Parathyroid adenoma (tissue), 2 donors: ENCODE measurements at regions not wholly inside any gene's neighbourhood (a gene's known extent, or its start where the extent isn't known, plus 50 kb on each side); places are given as distances from the start of the nearest gene placed in this dataset.
"Not testable (repeated sequence)": the region's sequence is repeated elsewhere in the genome, so short reads cannot be mapped to it uniquely, and the experiment has no call there.

Source experiments
- H2AFZ ChIP-seq: fragments of 300-600 bp; sonication (generic); one replicate; pipeline ENCODE4 v1.7.0; 2017; ENCODE audit warnings: antibody characterized with exemption, mild to moderate bottlenecking
- H3K27ac ChIP-seq: fragments of 300-600 bp; sonication (generic); one replicate; pipeline ENCODE4 v1.7.0; 2017
- H3K27me3 ChIP-seq: fragments of 300-600 bp; sonication (generic); one replicate; pipeline ENCODE4 v1.7.0; 2017; ENCODE audit warnings: low read length; ENCODE audit not compliant: control insufficient read depth, insufficient read depth
- H3K36me3 ChIP-seq: fragments of 300-600 bp; sonication (generic); one replicate; pipeline ENCODE4 v1.7.0; 2017; ENCODE audit warnings: low read length; ENCODE audit not compliant: control insufficient read depth, insufficient read depth
- H3K4me1 ChIP-seq: fragments of 300-600 bp; sonication (generic); one replicate; pipeline ENCODE4 v1.7.0; 2017; ENCODE audit warnings: control low read depth
- H3K4me2 ChIP-seq: fragments of 300-600 bp; sonication (generic); one replicate; pipeline ENCODE4 v1.7.0; 2017; ENCODE audit warnings: low read length
- H3K4me3 ChIP-seq: fragments of 300-600 bp; sonication (generic); one replicate; pipeline ENCODE4 v1.7.0; 2017; ENCODE audit warnings: low read depth, low read length
- H3K79me2 ChIP-seq: fragments of 300-600 bp; sonication (generic); one replicate; pipeline ENCODE4 v1.7.0; 2017; ENCODE audit warnings: control low read depth
- H3K9ac ChIP-seq: fragments of 300-600 bp; sonication (generic); one replicate; pipeline ENCODE4 v1.7.0; 2017; ENCODE audit warnings: mild to moderate bottlenecking
- H3K9me3 ChIP-seq: fragments of 300-600 bp; sonication (generic); one replicate; pipeline ENCODE4 v1.7.0; 2017; ENCODE audit warnings: low read length; ENCODE audit not compliant: control insufficient read depth
- TF ChIP-seq, protein P1 (sequence below): fragments of 300-600 bp; sonication (generic); IDR thresholded peaks from one replicate; pipeline ENCODE4 v1.7.0; 2017; ENCODE audit warnings: antibody characterized with exemption, mild to moderate bottlenecking
- donor health status: primary hyperparathyroidism.

DNA sequence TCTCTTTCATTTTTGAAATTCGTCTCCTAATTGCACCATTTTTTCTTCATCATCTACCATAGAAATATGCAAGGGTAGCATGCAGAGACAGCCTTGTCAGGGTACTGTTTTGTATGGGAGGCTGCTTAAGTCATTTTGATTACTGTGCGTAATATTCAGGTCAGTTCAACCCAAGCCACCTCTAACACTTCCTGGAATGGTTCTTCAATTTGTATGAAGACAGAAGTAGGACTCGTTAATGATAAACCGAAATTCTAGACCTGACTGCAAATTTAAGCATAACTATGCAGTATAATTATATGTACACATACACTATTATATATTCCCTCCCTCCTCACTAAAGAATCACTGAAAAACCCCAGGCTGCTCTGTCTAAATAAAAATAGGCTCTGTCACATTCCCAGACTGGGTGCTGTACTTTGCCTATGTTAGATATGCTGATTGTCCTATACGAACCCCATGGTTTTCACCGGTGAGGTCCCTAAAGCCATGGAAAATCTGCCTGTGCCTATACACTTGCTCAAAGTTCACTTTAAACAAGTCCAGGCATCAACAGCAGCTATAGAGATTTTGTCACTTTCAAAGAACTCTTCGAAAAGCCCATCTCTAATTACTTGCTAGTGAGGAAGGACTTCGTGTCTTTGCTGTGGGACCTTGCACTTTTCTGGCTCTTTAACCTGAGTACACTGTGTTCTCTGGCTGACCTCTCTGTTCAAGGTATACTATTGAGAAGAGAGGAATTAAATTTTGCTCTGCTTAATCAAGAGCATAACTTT lies 352.1 kb upstream of the CD180 start:
- H3K9ac ChIP-seq: no peak overlapping the region
- H3K27me3 ChIP-seq: no peaks in the 10 kb centered on the region
- H3K4me2 ChIP-seq: no peak overlapping the region
- peaks cover 34% of the 10 kb centered on the region for H3K4me1 ChIP-seq
- no peaks in the 10 kb centered on the region for H3K36me3 ChIP-seq
- no peaks in the 10 kb centered on the region for H3K79me2 ChIP-seq
- TF ChIP-seq, protein P1, sequence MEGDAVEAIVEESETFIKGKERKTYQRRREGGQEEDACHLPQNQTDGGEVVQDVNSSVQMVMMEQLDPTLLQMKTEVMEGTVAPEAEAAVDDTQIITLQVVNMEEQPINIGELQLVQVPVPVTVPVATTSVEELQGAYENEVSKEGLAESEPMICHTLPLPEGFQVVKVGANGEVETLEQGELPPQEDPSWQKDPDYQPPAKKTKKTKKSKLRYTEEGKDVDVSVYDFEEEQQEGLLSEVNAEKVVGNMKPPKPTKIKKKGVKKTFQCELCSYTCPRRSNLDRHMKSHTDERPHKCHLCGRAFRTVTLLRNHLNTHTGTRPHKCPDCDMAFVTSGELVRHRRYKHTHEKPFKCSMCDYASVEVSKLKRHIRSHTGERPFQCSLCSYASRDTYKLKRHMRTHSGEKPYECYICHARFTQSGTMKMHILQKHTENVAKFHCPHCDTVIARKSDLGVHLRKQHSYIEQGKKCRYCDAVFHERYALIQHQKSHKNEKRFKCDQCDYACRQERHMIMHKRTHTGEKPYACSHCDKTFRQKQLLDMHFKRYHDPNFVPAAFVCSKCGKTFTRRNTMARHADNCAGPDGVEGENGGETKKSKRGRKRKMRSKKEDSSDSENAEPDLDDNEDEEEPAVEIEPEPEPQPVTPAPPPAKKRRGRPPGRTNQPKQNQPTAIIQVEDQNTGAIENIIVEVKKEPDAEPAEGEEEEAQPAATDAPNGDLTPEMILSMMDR: no peak
- H3K27ac ChIP-seq: peak overlapping the region; percentile 76
- no peak overlapping the region for H3K4me3 ChIP-seq
- H2AFZ ChIP-seq: peak overlapping the region; percentile 26
- no peaks in the 10 kb centered on the region for H3K9me3 ChIP-seq

DNA sequence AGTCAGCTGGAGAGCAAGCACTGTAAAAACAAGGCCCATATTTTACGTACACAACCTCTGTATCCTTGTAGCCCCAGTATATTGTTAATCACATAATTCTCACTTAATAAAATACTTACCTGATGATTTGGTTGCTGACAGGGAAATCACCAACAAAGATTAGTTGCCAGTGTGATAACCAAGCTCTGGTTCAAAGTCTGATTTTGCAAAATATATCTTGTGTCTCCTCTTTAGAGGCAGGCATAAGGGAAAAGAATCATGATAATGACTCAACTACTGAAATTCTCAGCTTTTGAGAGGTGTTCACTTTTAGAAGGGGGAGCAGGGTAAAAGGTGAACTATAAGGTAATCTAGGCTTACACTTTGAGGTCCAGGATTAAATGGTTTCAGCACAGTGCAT lies 351.1 kb upstream of the CD180 start:
- Histone ChIP-seq H3K27ac (peak overlapping the region; percentile 9), H3K27me3 (no peaks in the 10 kb centered on the region), H3K4me3 (no peak overlapping the region), H3K4me2 (no peak overlapping the region), H3K9me3 (no peaks in the 10 kb centered on the region), H3K36me3 (no peaks in the 10 kb centered on the region), H2AFZ (peak overlapping the region; percentile 64), H3K79me2 (no peaks in the 10 kb centered on the region), H3K9ac (no peak overlapping the region), H3K4me1 (peaks cover 38% of the 10 kb centered on the region)
- TF ChIP-seq, protein P1: no peak

DNA sequence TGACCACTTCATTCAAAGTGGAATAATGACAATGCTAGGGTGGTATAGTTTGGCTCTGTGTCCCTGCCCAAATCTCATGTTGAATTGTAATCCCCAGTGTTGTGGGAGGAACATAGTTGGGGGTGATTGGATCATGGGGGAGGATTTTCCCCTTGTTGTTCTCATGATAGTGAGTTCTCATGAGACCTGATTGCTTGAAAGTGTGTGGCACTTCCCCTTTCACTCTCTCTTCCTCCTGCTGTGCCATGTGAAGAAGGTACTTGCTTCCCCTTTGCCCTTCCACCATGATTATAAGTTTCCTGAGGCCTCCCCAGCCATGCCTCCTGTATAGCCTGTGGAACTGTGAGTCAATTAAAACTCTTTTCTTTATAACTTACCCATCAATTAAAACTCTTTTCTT lies 348.3 kb upstream of the CD180 start:
- H3K9me3 ChIP-seq, H3K79me2 ChIP-seq, H3K27me3 ChIP-seq, H3K9ac ChIP-seq, H3K4me3 ChIP-seq, H3K4me2 ChIP-seq, H3K27ac ChIP-seq, H3K36me3 ChIP-seq, H2AFZ ChIP-seq: not testable (repeated sequence)
- peaks cover 33% of the 10 kb centered on the region for H3K4me1 ChIP-seq

DNA sequence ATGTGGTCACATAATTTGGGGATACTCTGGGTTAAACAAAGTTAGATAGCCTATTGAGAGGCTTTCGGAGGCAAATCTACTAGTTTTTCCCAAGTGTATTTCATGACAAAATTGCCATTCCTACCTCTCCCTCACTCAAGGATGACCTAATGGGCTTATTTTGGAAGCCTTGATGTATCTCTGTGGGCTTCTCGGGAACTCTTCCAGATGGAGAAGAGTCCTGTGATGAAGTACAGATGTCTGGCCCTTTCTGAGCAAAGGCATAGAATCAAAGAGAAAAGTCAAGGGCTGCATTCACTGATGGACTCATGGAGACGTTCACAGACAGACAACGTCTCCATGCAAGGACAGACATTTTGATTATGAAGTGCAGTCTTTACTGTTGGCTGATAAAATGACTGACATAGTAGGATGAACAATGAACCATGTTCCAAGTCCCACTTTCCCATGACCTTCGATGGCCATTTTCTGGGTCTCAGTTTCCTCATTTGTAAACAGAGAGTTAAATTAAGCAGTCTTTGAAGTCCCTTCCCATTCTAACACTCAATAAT lies 347.2 kb upstream of the CD180 start:
- Histone ChIP-seq H3K9ac (no peak overlapping the region), H3K27ac (no peak overlapping the region)
- TF ChIP-seq, protein P1: no peak

DNA sequence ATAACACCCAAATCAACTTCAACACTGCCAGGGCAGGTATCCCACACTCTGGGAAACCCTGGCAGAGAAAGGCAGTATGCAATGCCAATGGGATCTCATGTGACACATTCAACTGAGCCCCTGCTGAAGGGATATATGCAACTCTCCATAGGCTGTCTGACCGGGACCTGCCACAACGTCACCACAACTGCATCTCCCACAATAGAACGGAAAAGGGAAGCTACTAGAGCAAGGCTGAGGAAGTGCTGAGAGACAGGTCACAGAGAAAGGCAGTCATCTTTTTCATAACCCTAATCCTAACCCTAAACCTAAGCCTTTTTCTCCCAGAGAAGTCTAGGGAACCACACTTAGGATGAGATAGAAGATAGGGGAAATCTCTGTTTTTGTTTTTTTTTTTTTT lies 345.9 kb upstream of the CD180 start:
- H3K4me2 ChIP-seq: no peak overlapping the region
- peak overlapping the region; percentile 30 for H3K27ac ChIP-seq
- no peaks in the 10 kb centered on the region for H3K27me3 ChIP-seq
- TF ChIP-seq, protein P1: no peak
- H3K4me3 ChIP-seq: no peak overlapping the region
- H3K36me3 ChIP-seq: no peaks in the 10 kb centered on the region
- peaks cover 35% of the 10 kb centered on the region for H3K4me1 ChIP-seq
- H2AFZ ChIP-seq: peak overlapping the region; percentile 67
- no peak overlapping the region for H3K9ac ChIP-seq
- no peaks in the 10 kb centered on the region for H3K9me3 ChIP-seq
- H3K79me2 ChIP-seq: no peaks in the 10 kb centered on the region

More for the DNA sequence above, 347.2 kb upstream of the CD180 start:
- Histone ChIP-seq H3K4me2 (no peak overlapping the region), H3K4me1 (peaks cover 31% of the 10 kb centered on the region), H3K79me2 (no peaks in the 10 kb centered on the region), H3K36me3 (no peaks in the 10 kb centered on the region), H2AFZ (no peak overlapping the region), H3K27me3 (no peaks in the 10 kb centered on the region), H3K9me3 (no peaks in the 10 kb centered on the region), H3K4me3 (no peak overlapping the region)
